ENCODE measurements at regions not wholly inside any gene's neighbourhood (a gene's known extent, or its start where the extent isn't known, plus 50 kb on each side); places are given as distances from the start of the nearest gene placed in this dataset.

DNA sequence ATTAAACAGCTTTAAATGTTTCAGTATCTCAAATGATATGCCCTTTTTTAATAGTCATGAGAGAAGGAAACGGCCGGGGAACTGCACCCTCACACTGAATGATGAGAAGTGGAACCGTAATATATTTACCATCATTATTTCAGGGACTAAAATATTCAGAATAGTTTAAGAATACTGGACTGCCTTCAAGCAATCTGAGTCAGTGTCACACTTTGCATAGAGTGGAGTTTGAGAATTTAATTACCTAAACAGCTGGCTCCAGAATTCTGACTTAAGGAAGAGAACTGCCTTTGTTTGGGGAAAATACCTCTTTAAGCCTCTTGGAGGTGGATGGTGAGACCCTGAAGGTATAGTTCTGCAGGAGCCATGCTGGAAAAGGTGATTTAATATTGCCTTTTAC lies 135.9 kb upstream of the EPHA7 start:
- TF ChIP-seq CTCF (conservative IDR thresholded peaks at IDR 0.05 in 1 of 2, IDR thresholded peaks at IDR 0.05 in 1 of 2; ENCODE audit: low read depth in 1 of 2, low read length in 2 of 2), result no peak
- no peak for TF ChIP-seq EZH2 (IDR thresholded peaks at IDR 0.05; ENCODE audit: low read length, missing control alignments)
